Epithelial cell of esophagus (primary cell): ENCODE measurements at regions not wholly inside any gene's neighbourhood (a gene's known extent, or its start where the extent isn't known, plus 50 kb on each side); places are given as distances from the start of the nearest gene placed in this dataset.
"Not testable (repeated sequence)": the region's sequence is repeated elsewhere in the genome, so short reads cannot be mapped to it uniquely, and the experiment has no call there.

Experiments
- DNase-seq: peaks from one replicate; pipeline ENCODE4 v3.0.0; 2010; ENCODE audit warnings: low read depth
- H3K4me3 ChIP-seq: 2 replicates; pipeline ENCODE4 v1.5.1; 2011; ENCODE audit warnings: mild to moderate bottlenecking, low read length, control low read depth
- TF ChIP-seq, protein P1 (sequence below): IDR thresholded peaks from 2 replicates; pipeline ENCODE4 v1.5.1; 2011; ENCODE audit warnings: low read depth, mild to moderate bottlenecking, low read length, control low read depth, inconsistent platforms; ENCODE audit not compliant: insufficient read depth; ENCODE audit errors: missing control alignments

DNA sequence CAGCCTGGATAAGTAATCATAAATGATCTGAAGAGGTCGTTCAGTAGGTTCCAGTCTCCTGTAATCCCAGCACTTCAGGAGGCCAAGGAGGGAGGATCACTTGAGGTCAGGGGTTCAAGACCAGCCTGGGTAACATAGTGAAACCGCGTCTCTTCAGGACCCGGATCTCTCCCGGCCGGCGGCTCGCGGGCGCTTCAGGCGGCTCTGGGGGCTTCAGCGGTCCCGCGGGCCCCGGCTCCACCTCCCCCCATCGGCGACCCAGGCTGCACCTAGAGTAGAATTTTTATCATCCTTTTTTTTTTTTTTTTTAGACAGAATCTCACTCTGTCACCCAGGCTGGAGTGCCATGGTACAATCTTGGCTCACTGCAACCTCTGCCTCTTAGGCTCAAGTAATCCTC, 95.9 kb downstream of the ABCC12 start:
- DNase-seq, result no peak
- no peak overlapping the region for H3K4me3 ChIP-seq
- TF ChIP-seq, protein P1, sequence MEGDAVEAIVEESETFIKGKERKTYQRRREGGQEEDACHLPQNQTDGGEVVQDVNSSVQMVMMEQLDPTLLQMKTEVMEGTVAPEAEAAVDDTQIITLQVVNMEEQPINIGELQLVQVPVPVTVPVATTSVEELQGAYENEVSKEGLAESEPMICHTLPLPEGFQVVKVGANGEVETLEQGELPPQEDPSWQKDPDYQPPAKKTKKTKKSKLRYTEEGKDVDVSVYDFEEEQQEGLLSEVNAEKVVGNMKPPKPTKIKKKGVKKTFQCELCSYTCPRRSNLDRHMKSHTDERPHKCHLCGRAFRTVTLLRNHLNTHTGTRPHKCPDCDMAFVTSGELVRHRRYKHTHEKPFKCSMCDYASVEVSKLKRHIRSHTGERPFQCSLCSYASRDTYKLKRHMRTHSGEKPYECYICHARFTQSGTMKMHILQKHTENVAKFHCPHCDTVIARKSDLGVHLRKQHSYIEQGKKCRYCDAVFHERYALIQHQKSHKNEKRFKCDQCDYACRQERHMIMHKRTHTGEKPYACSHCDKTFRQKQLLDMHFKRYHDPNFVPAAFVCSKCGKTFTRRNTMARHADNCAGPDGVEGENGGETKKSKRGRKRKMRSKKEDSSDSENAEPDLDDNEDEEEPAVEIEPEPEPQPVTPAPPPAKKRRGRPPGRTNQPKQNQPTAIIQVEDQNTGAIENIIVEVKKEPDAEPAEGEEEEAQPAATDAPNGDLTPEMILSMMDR, result no peak

DNA sequence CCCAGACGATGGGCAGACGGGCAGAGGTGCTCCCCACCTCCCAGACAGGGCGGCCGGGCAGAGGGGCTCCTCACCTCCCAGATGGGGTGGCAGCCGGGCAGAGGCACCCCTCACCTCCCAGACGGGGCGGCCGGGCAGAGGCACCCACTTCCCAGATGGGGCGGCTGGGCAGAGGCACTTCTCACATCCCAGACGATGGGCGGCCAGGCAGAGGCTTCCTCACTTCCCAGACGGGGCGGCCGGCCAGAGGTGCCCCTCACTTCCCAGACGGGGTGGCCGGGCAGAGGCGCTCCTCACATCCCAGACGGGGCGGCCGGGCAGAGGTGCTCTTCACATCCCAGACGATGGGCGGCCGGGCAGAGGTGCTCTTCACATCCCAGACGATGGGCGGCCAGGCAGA, 96.6 kb downstream of the ABCC12 start:
- not testable (repeated sequence) for DNase-seq, H3K4me3 ChIP-seq

DNA sequence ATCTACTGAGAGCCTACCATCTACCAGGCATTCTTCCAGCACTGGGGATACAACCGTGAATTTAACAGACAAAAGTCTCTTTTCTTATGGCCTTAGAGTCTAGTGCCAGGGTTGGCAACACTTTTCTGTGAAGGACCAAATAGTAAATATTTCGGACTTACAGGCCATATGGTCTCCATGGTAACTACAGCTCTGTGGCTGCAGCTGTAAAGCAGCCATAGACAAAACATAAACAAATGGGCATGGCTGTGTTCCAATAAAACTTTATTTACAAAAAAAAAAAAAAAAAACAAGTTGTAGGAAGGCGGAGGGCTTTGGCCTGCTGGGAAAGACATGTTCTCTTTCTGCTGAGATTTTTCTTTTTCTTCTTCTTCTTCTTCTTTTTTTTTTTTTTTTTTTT, 98.7 kb downstream of the ABCC12 start:
- DNase-seq, result no peak
- TF ChIP-seq, protein P1, result no peak
- H3K4me3 ChIP-seq, result no peak overlapping the region

DNA sequence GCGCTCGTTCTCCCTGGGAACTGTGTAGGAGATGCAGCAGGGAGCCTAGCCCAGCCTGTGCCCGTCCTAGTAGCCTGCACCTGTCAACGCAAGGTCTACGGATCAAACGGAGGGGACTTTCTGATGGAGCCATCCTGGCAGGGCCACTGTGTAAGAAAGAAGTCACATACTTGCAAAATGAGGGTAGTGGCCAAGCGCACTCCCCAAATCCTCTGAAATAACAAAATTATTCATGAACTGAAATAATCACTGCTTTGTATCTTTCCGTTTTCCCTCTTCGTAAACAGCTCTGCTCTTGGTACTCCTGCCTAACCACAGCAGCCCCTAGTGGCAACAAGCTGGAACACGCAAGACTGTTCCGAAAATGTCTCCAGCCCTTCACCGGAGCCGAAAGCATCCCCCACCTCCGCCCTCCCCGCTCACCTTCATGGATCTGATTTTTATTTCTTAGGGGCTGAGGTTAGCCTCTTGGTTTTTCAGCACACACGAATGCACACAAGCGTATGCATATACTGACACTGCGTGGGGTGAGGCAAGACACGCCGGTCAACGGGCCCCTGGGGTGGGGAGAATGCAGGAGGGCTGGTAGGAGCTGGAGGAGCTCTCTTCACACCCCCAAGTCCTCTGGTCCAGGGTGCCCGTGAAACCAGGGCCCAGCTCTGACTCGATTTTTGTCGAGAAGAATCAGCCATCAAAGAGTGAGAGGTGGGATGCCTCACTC, 100.8 kb downstream of the ABCC12 start:
- no peak overlapping the region for H3K4me3 ChIP-seq
- peak; percentile 72 for DNase-seq
- TF ChIP-seq, protein P1, result peak; percentile 99

DNA sequence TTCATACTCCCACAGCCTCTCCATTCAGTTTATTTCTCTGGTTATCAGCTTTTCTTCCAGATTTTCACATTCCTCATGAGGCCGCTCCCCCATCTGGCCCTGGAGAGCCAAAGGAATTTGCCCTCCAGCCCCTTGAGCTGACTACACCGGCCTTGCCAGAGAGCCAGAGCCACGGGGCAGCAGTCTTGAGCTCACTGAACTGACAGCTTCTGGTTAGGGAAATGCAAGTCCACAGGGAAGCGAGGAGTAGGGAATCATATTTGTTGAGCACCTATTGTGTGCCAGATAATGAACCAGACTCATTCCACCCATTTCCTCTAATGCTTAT, 102.4 kb downstream of the ABCC12 start:
- TF ChIP-seq, protein P1, result no peak
- peak; percentile 27 for DNase-seq
- no peak overlapping the region for H3K4me3 ChIP-seq

DNA sequence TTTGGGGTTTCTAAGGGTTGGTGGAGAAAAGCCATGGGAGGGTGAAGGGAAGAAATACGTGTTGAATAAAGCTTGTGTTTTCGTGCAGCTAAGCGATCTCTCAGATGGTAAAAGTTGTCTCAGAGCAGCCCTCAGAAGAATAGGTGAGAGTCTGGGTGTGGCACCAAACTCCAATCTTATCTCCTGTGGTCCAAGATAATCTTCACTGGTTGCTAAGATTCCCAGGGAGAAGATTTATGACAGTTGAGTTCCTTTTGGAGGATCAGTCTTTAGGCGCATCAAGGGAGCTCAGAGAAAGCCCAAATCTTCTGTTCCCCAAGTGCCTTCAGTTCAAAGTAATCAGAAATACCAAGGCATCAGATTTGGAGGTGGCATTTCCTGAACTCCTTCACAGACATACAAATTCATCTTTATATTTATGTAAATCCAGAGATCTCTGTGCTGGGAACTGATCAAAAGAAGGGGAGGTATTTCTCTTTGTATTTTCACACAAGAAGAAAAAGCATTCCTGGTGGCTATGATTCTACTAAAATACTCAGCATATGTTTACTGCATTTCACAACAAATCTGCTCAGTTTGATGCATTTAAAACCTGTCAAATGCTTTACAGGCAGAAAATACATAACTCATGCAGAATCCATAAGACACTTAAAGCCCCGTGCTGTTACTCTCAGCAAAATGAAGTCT, 102.9 kb downstream of the ABCC12 start:
- DNase-seq, result no peak
- TF ChIP-seq, protein P1, result no peak
- no peak overlapping the region for H3K4me3 ChIP-seq

DNA sequence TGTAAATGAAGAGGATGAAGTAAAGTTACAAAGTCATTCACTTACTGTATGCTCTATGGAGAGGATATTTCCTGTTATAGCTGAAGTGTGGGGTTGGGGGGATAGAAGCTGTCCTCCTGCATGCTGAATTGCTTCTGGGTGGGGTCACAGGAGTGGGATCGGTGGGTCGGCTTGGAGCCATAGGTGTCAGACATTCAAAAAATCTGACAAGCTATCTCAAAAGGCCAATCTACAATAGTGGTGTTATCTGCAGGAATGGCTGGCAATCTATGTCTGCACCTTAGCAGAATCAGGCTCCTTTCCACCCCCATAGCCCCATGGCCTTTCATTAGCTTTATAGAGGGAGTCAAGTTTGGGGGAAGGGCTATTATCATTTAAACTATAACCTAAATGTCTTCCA, 104.9 kb downstream of the ABCC12 start:
- TF ChIP-seq, protein P1, result no peak
- DNase-seq, result no peak
- H3K4me3 ChIP-seq, result no peak overlapping the region
